SK-N-SH (cell line): ENCODE measurements at regions not wholly inside any gene's neighbourhood (a gene's known extent, or its start where the extent isn't known, plus 50 kb on each side); places are given as distances from the start of the nearest gene placed in this dataset.

Source experiments
- CTCF ChIA-PET: fragments of 300-600, 350-600 bp; formaldehyde crosslinking; extraction: SDS; loops from one replicate; lab custom pipeline; 2021; lab: Yijun Ruan, JAX
- POLR2A ChIA-PET: fragments of 350-600 bp; sonication (Branson Sonifier 250); formaldehyde crosslinking; extraction: SDS; loops from one replicate; lab custom pipeline; 2020; ENCODE audit warnings: antibody characterized with exemption, inconsistent platforms; lab: Yijun Ruan, JAX
- DNase-seq: peaks from one replicate; pipeline ENCODE4 v3.0.0; 2012
- H2AFZ ChIP-seq: fragments of 200-600 bp; sonication (generic); 2 replicates; pipeline ENCODE4 v1.8.1; 2016; ENCODE audit warnings: antibody characterized with exemption, mild to moderate bottlenecking, low read depth
- H3F3A ChIP-seq: fragments of 200-600 bp; sonication (generic); replicated peaks from 2 replicates; pipeline ENCODE3; 2016; ENCODE audit warnings: antibody characterized with exemption, mild to moderate bottlenecking; ENCODE audit not compliant: insufficient read depth
- H3K27ac ChIP-seq, 2 experiments: fragments of 200-500 bp in 1 of 2; fragments of 200-600 bp in 1 of 2; sonication (Bioruptor generic) in 1 of 2; sonication (generic), shearing (Covaris generic) in 1 of 2; 2 replicates each; pipeline versions ENCODE4 v1.5.1 to v1.6.1; 2014 to 2016; ENCODE audit warnings: low read depth in 2 of 2, inconsistent platforms in 1 of 2, low read length in 1 of 2, mild to moderate bottlenecking in 1 of 2, mixed read lengths in 1 of 2
- H3K27me3 ChIP-seq: fragments of 200-600 bp; sonication (generic), shearing (Covaris generic); 2 replicates; pipeline ENCODE4 v1.6.1; 2016; ENCODE audit warnings: mixed run types; ENCODE audit not compliant: insufficient read depth
- H3K36me3 ChIP-seq, 2 experiments: fragments of 200-500 bp in 1 of 2; fragments of 200-600 bp in 1 of 2; sonication (Bioruptor generic) in 1 of 2; sonication (generic) in 1 of 2; replicated peaks in 1 of 2; 2 replicates each; pipeline versions ENCODE3 to v1.5.1; 2014 to 2016; ENCODE audit warnings: low read length in 1 of 2, mild to moderate bottlenecking in 1 of 2; ENCODE audit not compliant: insufficient read depth in 2 of 2, control insufficient read depth in 1 of 2
- H3K4me1 ChIP-seq, 2 experiments: fragments of 200-500 bp in 1 of 2; fragments of 200-600 bp in 1 of 2; sonication (Bioruptor generic) in 1 of 2; sonication (generic), shearing (Covaris generic) in 1 of 2; 2 replicates each; pipeline versions ENCODE4 v1.5.1 to v1.6.1; 2014 to 2016; ENCODE audit warnings: low read depth in 1 of 2, low read length in 1 of 2, mixed run types in 1 of 2; ENCODE audit not compliant: insufficient read depth in 2 of 2, control insufficient read depth in 1 of 2
- H3K4me2 ChIP-seq: fragments of 200-600 bp; sonication (generic), shearing (Covaris generic); 2 replicates; pipeline ENCODE4 v1.6.1; 2017; ENCODE audit warnings: mixed run types
- H3K4me3 ChIP-seq, 2 experiments: fragments of 200-500 bp in 1 of 2; fragments of 200-600 bp in 1 of 2; sonication (Bioruptor generic) in 1 of 2; sonication (generic), shearing (Covaris generic) in 1 of 2; 2 replicates each; pipeline versions ENCODE4 v1.5.1 to v1.8.1; 2014 to 2016; ENCODE audit warnings: low read depth in 2 of 2, inconsistent platforms in 1 of 2, low read length in 1 of 2, mild to moderate bottlenecking in 1 of 2, mixed read lengths in 1 of 2, moderate library complexity in 1 of 2
- H3K79me2 ChIP-seq: fragments of 200-600 bp; sonication (generic); 2 replicates; pipeline ENCODE4 v1.8.1; 2017; ENCODE audit warnings: mild to moderate bottlenecking; ENCODE audit not compliant: insufficient read depth
- H3K9ac ChIP-seq: fragments of 200-600 bp; sonication (generic); 2 replicates; pipeline ENCODE4 v1.6.1; 2017; ENCODE audit warnings: mixed run types
- H3K9me2 ChIP-seq: fragments of 200-600 bp; sonication (generic); 2 replicates; pipeline ENCODE4 v1.6.1; 2017; ENCODE audit warnings: mixed run types
- H3K9me3 ChIP-seq: fragments of 200-600 bp; sonication (generic); 2 replicates; pipeline ENCODE4 v1.6.1; 2017; ENCODE audit warnings: mixed run types, mild to moderate bottlenecking, moderate library complexity
- H4K20me1 ChIP-seq: fragments of 200-600 bp; sonication (generic); 2 replicates; pipeline ENCODE4 v1.6.1; 2017; ENCODE audit warnings: mild to moderate bottlenecking, mixed run types; ENCODE audit not compliant: insufficient read depth
- CTCF ChIP-seq: fragments of 200-600 bp; sonication (generic); IDR thresholded peaks from 2 replicates; pipeline ENCODE4 v1.6.1; 2017; ENCODE audit warnings: antibody characterized with exemption, mild to moderate bottlenecking, moderate library complexity
- EP300 ChIP-seq, 2 experiments: IDR thresholded peaks; 2 replicates each; pipeline versions ENCODE4 v1.4.0 to v1.6.1; 2012; ENCODE audit warnings: borderline replicate concordance in 1 of 2, low read depth in 1 of 2, low read length in 1 of 2
- FOSL2 ChIP-seq: IDR thresholded peaks from 2 replicates; pipeline ENCODE4 v1.4.0; 2012; ENCODE audit warnings: low read depth, mild to moderate bottlenecking, moderate library complexity, borderline replicate concordance
- FOXJ3 ChIP-seq: sonication (generic); formaldehyde crosslinking; IDR thresholded peaks from 2 replicates; pipeline ENCODE4 v1.5.1; 2020; ENCODE audit warnings: mild to moderate bottlenecking, missing genetic modification reagents
- GABPA ChIP-seq: IDR thresholded peaks from 2 replicates; pipeline ENCODE4 v1.4.0; 2012; ENCODE audit warnings: low read depth, mild to moderate bottlenecking
- GATA2 ChIP-seq: sonication (generic); formaldehyde crosslinking; IDR thresholded peaks from 2 replicates; pipeline ENCODE4 v1.5.0; 2020; ENCODE audit warnings: mild to moderate bottlenecking, missing genetic modification reagents
- JUND ChIP-seq: IDR thresholded peaks from 2 replicates; pipeline ENCODE4 v1.4.0; 2012
- MEF2A ChIP-seq: IDR thresholded peaks from 2 replicates; pipeline ENCODE4 v1.4.0; 2012; ENCODE audit warnings: low read depth, borderline replicate concordance
- NFIC ChIP-seq: IDR thresholded peaks from 2 replicates; pipeline ENCODE4 v1.4.0; 2012; ENCODE audit warnings: borderline replicate concordance
- RXRA ChIP-seq: IDR thresholded peaks from 2 replicates; pipeline ENCODE4 v1.4.0; 2012; ENCODE audit warnings: low read depth, mild to moderate bottlenecking, borderline replicate concordance
- SIN3A ChIP-seq: IDR thresholded peaks from 2 replicates; pipeline ENCODE4 v1.6.1; 2012; ENCODE audit warnings: low read depth, mild to moderate bottlenecking, low read length, moderate library complexity, borderline replicate concordance
- TAF1 ChIP-seq: IDR thresholded peaks from 2 replicates; pipeline ENCODE4 v1.6.1; 2012; ENCODE audit warnings: low read depth, mild to moderate bottlenecking, low read length, moderate library complexity, borderline replicate concordance
- WGBS: methylation state at CpG from one replicate; pipeline ENCODE4 v1.1.6; 2017; ENCODE audit warnings: low lambda C conversion rate; 5-methylcytosine and 5-hydroxymethylcytosine counted together
- TF ChIP-seq, protein P1 (sequence below): IDR thresholded peaks from 2 replicates; pipeline ENCODE4 v1.6.1; 2012; ENCODE audit warnings: mild to moderate bottlenecking, low read depth, low read length, moderate library complexity
- TF ChIP-seq, protein P2 (sequence below): fragments of 150-350 bp; IDR thresholded peaks from 2 replicates; pipeline ENCODE4 v1.6.1; 2016; ENCODE audit warnings: mild to moderate bottlenecking, low read depth, low read length
- TF ChIP-seq, protein P3 (sequence below): fragments of 150-350 bp; IDR thresholded peaks from 2 replicates; pipeline ENCODE4 v1.6.1; 2017; ENCODE audit warnings: antibody characterized with exemption, low read length, low read depth, borderline replicate concordance
- TF ChIP-seq, protein P4 (sequence below): IDR thresholded peaks from 2 replicates; pipeline ENCODE4 v1.4.0; 2012; ENCODE audit warnings: low read depth

DNA sequence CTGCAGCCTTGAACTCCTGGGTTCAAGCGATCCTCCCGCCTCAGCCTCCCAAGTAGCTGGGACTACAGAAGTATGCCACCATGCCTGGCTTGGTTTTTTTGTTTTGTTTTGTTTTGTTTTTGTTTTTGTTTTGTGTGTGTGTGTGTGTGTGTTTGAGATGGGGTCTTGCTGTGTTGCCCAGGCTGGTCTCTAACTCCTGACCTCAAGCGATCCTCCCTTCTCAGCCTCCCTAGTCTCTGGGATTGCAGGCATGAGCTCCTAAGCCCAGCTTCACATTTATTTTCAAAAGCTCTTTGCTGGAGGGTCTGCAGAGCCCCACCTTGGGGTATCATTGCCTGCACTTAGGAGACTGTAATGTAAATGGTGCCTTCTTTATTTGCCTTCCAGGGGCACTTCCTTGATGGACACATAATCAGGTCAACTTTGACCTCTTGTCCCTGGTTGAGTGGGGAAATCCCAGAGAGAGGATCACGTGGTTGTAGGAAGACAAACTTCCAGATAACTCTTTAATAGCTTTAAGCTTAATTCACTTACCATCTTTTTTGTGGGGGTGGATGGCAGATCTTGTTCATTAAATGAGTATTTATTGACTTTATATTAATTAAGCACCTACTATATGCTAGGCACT is 72.9 kb upstream of the NPAS1 start (continued):
- TF ChIP-seq, protein P1, sequence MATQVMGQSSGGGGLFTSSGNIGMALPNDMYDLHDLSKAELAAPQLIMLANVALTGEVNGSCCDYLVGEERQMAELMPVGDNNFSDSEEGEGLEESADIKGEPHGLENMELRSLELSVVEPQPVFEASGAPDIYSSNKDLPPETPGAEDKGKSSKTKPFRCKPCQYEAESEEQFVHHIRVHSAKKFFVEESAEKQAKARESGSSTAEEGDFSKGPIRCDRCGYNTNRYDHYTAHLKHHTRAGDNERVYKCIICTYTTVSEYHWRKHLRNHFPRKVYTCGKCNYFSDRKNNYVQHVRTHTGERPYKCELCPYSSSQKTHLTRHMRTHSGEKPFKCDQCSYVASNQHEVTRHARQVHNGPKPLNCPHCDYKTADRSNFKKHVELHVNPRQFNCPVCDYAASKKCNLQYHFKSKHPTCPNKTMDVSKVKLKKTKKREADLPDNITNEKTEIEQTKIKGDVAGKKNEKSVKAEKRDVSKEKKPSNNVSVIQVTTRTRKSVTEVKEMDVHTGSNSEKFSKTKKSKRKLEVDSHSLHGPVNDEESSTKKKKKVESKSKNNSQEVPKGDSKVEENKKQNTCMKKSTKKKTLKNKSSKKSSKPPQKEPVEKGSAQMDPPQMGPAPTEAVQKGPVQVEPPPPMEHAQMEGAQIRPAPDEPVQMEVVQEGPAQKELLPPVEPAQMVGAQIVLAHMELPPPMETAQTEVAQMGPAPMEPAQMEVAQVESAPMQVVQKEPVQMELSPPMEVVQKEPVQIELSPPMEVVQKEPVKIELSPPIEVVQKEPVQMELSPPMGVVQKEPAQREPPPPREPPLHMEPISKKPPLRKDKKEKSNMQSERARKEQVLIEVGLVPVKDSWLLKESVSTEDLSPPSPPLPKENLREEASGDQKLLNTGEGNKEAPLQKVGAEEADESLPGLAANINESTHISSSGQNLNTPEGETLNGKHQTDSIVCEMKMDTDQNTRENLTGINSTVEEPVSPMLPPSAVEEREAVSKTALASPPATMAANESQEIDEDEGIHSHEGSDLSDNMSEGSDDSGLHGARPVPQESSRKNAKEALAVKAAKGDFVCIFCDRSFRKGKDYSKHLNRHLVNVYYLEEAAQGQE = no peak
- TF ChIP-seq, protein P2, sequence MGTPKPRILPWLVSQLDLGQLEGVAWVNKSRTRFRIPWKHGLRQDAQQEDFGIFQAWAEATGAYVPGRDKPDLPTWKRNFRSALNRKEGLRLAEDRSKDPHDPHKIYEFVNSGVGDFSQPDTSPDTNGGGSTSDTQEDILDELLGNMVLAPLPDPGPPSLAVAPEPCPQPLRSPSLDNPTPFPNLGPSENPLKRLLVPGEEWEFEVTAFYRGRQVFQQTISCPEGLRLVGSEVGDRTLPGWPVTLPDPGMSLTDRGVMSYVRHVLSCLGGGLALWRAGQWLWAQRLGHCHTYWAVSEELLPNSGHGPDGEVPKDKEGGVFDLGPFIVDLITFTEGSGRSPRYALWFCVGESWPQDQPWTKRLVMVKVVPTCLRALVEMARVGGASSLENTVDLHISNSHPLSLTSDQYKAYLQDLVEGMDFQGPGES = no peak
- TF ChIP-seq FOXJ3 (CRISPR knock-in tag) (no peak), SIN3A (no peak), FOSL2 (no peak)
- TF ChIP-seq, all 33 proteins: peak for 0

GRCh38 chr19:46947866-46948265 is 71.8 kb upstream of the NPAS1 start:
- H3K4me1 ChIP-seq = peaks cover 16 to 23% of the 10 kb centered on the region in 2 experiments; a peak in 3 of 4 replicates
- no peak overlapping the region for H2AFZ ChIP-seq
- H3K4me3 ChIP-seq = no peak overlapping the region
- no peaks in the 10 kb centered on the region for H3K27me3 ChIP-seq
- H4K20me1 ChIP-seq = peaks cover 8% of the 10 kb centered on the region; the same call in 1 of the 2 replicates
- H3K4me2 ChIP-seq = no peak overlapping the region
- no peaks in the 10 kb centered on the region for H3K9me3 ChIP-seq
- H3K36me3 ChIP-seq = peaks cover 2 to 8% of the 10 kb centered on the region in 2 experiments
- H3F3A ChIP-seq = peaks cover 8% of the 10 kb centered on the region
- no peak for DNase-seq
- ChIA-PET CTCF (interaction anchor here (3.1 kb wide), 1 partner anchor 44 kb away, joined by 12 read pairs; no protein-coding TSS in a partner anchor), POLR2A (no interaction called here)
- H3K79me2 ChIP-seq = peaks cover 95% of the 10 kb centered on the region
- H3K27ac ChIP-seq = no peak overlapping the region
- H3K9me2 ChIP-seq = no peaks in the 10 kb centered on the region
- no peak overlapping the region for H3K9ac ChIP-seq
- WGBS = 97% methylated on average over 4 of the region's 4 CpGs
- TF ChIP-seq GATA2 (no peak), JUND (no peak), TAF1 (no peak), NFIC (no peak), CTCF (no peak), GABPA (no peak), MEF2A (no peak), SIN3A (no peak), RXRA (no peak), EP300 (IDR thresholded peaks at IDR 0.05; ENCODE audit: borderline replicate concordance in 1 of 2, low read depth in 1 of 2, low read length in 1 of 2) (no peak)
- TF ChIP-seq, protein P2 = no peak
- TF ChIP-seq, protein P3, sequence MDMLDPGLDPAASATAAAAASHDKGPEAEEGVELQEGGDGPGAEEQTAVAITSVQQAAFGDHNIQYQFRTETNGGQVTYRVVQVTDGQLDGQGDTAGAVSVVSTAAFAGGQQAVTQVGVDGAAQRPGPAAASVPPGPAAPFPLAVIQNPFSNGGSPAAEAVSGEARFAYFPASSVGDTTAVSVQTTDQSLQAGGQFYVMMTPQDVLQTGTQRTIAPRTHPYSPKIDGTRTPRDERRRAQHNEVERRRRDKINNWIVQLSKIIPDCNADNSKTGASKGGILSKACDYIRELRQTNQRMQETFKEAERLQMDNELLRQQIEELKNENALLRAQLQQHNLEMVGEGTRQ = no peak
- TF ChIP-seq, protein P1 = no peak
- TF ChIP-seq, protein P4, sequence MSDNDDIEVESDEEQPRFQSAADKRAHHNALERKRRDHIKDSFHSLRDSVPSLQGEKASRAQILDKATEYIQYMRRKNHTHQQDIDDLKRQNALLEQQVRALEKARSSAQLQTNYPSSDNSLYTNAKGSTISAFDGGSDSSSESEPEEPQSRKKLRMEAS = no peak
